GM23338 (cell line): ENCODE measurements at regions not wholly inside any gene's neighbourhood (a gene's known extent, or its start where the extent isn't known, plus 50 kb on each side); places are given as distances from the start of the nearest gene placed in this dataset.
A peak's percentile ranks its signal among the peaks of the same experiment; 100 is the strongest.

Source experiments
- ATAC-seq: fragments of 200-7000 bp; cut with Tn5 transposase; 3 replicates; pipeline ENCODE4 v1.9.1; 2020
- DNase-seq: peaks from one replicate; pipeline ENCODE4 v3.0.0-alpha.2; 2015; ENCODE audit warnings: low spot score
- H2AFZ ChIP-seq: fragments of 200-600 bp; sonication (generic); 2 replicates; pipeline ENCODE4 v1.8.0; 2016; ENCODE audit warnings: antibody characterized with exemption, mild to moderate bottlenecking, moderate library complexity
- H3F3A ChIP-seq: fragments of 200-600 bp; sonication (generic); replicated peaks from 2 replicates; pipeline ENCODE4 v1.8.0; 2017; ENCODE audit warnings: antibody characterized with exemption, mixed run types, low read depth
- H3K27ac ChIP-seq: fragments of 200-600 bp; sonication (generic); 2 replicates; pipeline ENCODE4 v1.6.1; 2016; ENCODE audit warnings: low read depth
- H3K27me3 ChIP-seq: fragments of 200-600 bp; sonication (generic); 2 replicates; pipeline ENCODE4 v1.8.0; 2016; ENCODE audit warnings: mild to moderate bottlenecking, mixed run types, moderate library complexity; ENCODE audit not compliant: insufficient read depth
- H3K36me3 ChIP-seq: fragments of 200-600 bp; sonication (generic); 2 replicates; pipeline ENCODE4 v1.8.0; 2016; ENCODE audit warnings: mild to moderate bottlenecking; ENCODE audit not compliant: insufficient read depth
- H3K4me1 ChIP-seq: fragments of 200-600 bp; sonication (generic); 2 replicates; pipeline ENCODE4 v1.8.0; 2016; ENCODE audit warnings: mild to moderate bottlenecking, moderate library complexity; ENCODE audit not compliant: insufficient read depth
- H3K4me2 ChIP-seq: fragments of 200-600 bp; sonication (generic); 2 replicates; pipeline ENCODE4 v1.7.1; 2017; ENCODE audit warnings: mixed run types
- H3K4me3 ChIP-seq: fragments of 200-600 bp; sonication (generic); 2 replicates; pipeline ENCODE4 v1.6.1; 2016; ENCODE audit warnings: mixed run types
- H3K79me2 ChIP-seq: fragments of 200-600 bp; sonication (generic); replicated peaks from 2 replicates; pipeline ENCODE4 v1.8.0; 2017; ENCODE audit warnings: mild to moderate bottlenecking; ENCODE audit not compliant: insufficient read depth
- H3K9me2 ChIP-seq: fragments of 200-600 bp; sonication (generic); 2 replicates; pipeline ENCODE4 v1.8.0; 2017; ENCODE audit not compliant: insufficient read depth
- H4K20me1 ChIP-seq: fragments of 200-600 bp; sonication (generic); replicated peaks from 2 replicates; pipeline ENCODE4 v1.8.0; 2017; ENCODE audit warnings: mild to moderate bottlenecking; ENCODE audit not compliant: insufficient read depth
- H3K27ac Mint-ChIP-seq: 2 replicates; pipeline ENCODE4 v1.8.0; 2020; ENCODE audit warnings: inconsistent platforms, mild to moderate bottlenecking, moderate library complexity, mixed read lengths
- H3K27me3 Mint-ChIP-seq: 3 replicates; pipeline ENCODE4 v1.8.0; 2022; ENCODE audit warnings: low read depth, mild to moderate bottlenecking, moderate library complexity, mixed read lengths, inconsistent platforms; ENCODE audit not compliant: insufficient read depth, poor library complexity
- H3K36me3 Mint-ChIP-seq: 3 replicates; pipeline ENCODE4 v1.8.0; 2021; ENCODE audit warnings: low read depth, mild to moderate bottlenecking, inconsistent platforms, moderate library complexity, mixed read lengths
- H3K4me1 Mint-ChIP-seq: 3 replicates; pipeline ENCODE4 v1.8.0; 2020; ENCODE audit warnings: mild to moderate bottlenecking, inconsistent platforms, mixed read lengths
- H3K4me3 Mint-ChIP-seq: 3 replicates; pipeline ENCODE4 v1.8.0; 2021; ENCODE audit warnings: moderate library complexity, mild to moderate bottlenecking, inconsistent platforms, mixed read lengths
- H3K9me3 Mint-ChIP-seq: 3 replicates; pipeline ENCODE4 v1.8.0; 2020; ENCODE audit warnings: moderate library complexity, mild to moderate bottlenecking, inconsistent platforms, mixed read lengths
- CREB1 ChIP-seq: fragments of 250-450 bp; sonication (Bioruptor Pico); IDR thresholded peaks from 2 replicates; pipeline ENCODE4 v1.5.0; 2020; ENCODE audit warnings: low read depth, mild to moderate bottlenecking, moderate library complexity
- EZH2 ChIP-seq: fragments of 200-600 bp; sonication (generic); IDR thresholded peaks from one replicate; pipeline ENCODE4 v1.8.0; 2017; ENCODE audit warnings: antibody characterized with exemption, mild to moderate bottlenecking, low read depth; ENCODE audit not compliant: unreplicated experiment
- EZH2phosphoT487 ChIP-seq: fragments of 200-600 bp; sonication (generic); IDR thresholded peaks from one replicate; pipeline ENCODE4 v1.8.1; 2018; ENCODE audit warnings: antibody characterized with exemption; ENCODE audit not compliant: unreplicated experiment
- JUNB ChIP-seq: IDR thresholded peaks from one replicate; pipeline ENCODE4 v1.6.1; 2016; ENCODE audit warnings: antibody characterized with exemption; ENCODE audit not compliant: unreplicated experiment
- NANOG ChIP-seq: IDR thresholded peaks from 2 replicates; pipeline ENCODE4 v1.6.1; 2016; ENCODE audit warnings: antibody characterized with exemption, borderline replicate concordance
- POLR2AphosphoS5 ChIP-seq: IDR thresholded peaks from 2 replicates; pipeline ENCODE4 v1.6.1; 2016; ENCODE audit warnings: antibody characterized with exemption, low read depth
- STAT1 ChIP-seq: IDR thresholded peaks from one replicate; pipeline ENCODE4 v1.6.1; 2016; ENCODE audit warnings: antibody characterized with exemption; ENCODE audit not compliant: unreplicated experiment
- ZNF114 ChIP-seq: fragments of 250-450 bp; sonication (Bioruptor Pico); IDR thresholded peaks from 2 replicates; pipeline ENCODE4 v1.5.0; 2020; ENCODE audit warnings: mild to moderate bottlenecking, moderate library complexity
- ZNF331 ChIP-seq: fragments of 250-450 bp; sonication (Bioruptor Pico); IDR thresholded peaks from 2 replicates; pipeline ENCODE4 v1.5.0; 2020; ENCODE audit warnings: low read depth, mild to moderate bottlenecking, moderate library complexity
- TF ChIP-seq, protein P1 (sequence below), 2 experiments: fragments of 200-600 bp in 1 of 2; sonication (generic) in 1 of 2; conservative IDR thresholded peaks; 2 replicates each; pipeline versions ENCODE4 v1.5.1 to v1.6.1; 2016 to 2017; ENCODE audit warnings: antibody characterized with exemption in 2 of 2, low read depth in 2 of 2, mild to moderate bottlenecking in 2 of 2, moderate library complexity in 1 of 2
- TF ChIP-seq, protein P2 (sequence below): IDR thresholded peaks from 2 replicates; pipeline ENCODE4 v1.6.1; 2016; ENCODE audit warnings: antibody characterized with exemption

DNA sequence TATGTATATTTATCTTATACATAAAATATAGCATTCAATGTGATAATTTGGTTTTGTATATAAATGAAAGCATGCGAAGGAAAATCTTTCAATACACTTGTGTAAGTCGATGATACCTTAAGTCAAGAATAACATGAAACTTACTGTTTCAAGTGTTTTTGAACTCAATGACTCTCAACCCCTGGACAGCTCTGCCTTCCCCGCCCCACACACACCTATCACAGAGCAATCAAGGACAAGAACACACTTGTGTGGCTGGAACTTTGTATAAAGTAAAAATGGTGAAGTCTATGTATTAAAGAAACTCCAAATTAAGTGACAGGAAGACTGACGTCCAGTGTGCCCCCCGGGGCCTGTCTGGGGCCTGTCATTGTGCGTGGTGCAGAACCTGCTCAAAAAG lies 478.6 kb upstream of the AKR1E2 start:
- Histone ChIP-seq H3F3A (no peaks in the 10 kb centered on the region), H3K79me2 (no peaks in the 10 kb centered on the region), H3K4me1 (0 out of 2 replicates have a peak, but pooled peaks cover 6% of the 10 kb centered on the region), H3K27me3 (no peaks in the 10 kb centered on the region), H3K36me3 (no peaks in the 10 kb centered on the region), H3K9me2 (peaks cover 4% of the 10 kb centered on the region), H3K4me3 (no peak overlapping the region), H2AFZ (no peak overlapping the region), H4K20me1 (no peaks in the 10 kb centered on the region), H3K4me2 (no peak overlapping the region), H3K27ac (no peak overlapping the region)
- TF ChIP-seq POLR2AphosphoS5 (no peak), EZH2phosphoT487 (no peak), JUNB (no peak), EZH2 (no peak), CREB1 (CRISPR knock-in tag) (no peak), NANOG (no peak), ZNF331 (CRISPR knock-in tag) (no peak)
- TF ChIP-seq, protein P1, sequence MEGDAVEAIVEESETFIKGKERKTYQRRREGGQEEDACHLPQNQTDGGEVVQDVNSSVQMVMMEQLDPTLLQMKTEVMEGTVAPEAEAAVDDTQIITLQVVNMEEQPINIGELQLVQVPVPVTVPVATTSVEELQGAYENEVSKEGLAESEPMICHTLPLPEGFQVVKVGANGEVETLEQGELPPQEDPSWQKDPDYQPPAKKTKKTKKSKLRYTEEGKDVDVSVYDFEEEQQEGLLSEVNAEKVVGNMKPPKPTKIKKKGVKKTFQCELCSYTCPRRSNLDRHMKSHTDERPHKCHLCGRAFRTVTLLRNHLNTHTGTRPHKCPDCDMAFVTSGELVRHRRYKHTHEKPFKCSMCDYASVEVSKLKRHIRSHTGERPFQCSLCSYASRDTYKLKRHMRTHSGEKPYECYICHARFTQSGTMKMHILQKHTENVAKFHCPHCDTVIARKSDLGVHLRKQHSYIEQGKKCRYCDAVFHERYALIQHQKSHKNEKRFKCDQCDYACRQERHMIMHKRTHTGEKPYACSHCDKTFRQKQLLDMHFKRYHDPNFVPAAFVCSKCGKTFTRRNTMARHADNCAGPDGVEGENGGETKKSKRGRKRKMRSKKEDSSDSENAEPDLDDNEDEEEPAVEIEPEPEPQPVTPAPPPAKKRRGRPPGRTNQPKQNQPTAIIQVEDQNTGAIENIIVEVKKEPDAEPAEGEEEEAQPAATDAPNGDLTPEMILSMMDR (conservative IDR thresholded peaks at IDR 0.05; ENCODE audit: low read depth in 2 of 2), result no peak
- H3K36me3 Mint-ChIP-seq, result no peaks in the 10 kb centered on the region
- H3K27ac Mint-ChIP-seq, result no peak overlapping the region
- no peak overlapping the region for H3K4me3 Mint-ChIP-seq
- peaks cover 3% of the 10 kb centered on the region for H3K27me3 Mint-ChIP-seq
- ATAC-seq (no peak), DNase-seq (no peak)
- peaks cover 20% of the 10 kb centered on the region for H3K4me1 Mint-ChIP-seq
- no peaks in the 10 kb centered on the region for H3K9me3 Mint-ChIP-seq

DNA sequence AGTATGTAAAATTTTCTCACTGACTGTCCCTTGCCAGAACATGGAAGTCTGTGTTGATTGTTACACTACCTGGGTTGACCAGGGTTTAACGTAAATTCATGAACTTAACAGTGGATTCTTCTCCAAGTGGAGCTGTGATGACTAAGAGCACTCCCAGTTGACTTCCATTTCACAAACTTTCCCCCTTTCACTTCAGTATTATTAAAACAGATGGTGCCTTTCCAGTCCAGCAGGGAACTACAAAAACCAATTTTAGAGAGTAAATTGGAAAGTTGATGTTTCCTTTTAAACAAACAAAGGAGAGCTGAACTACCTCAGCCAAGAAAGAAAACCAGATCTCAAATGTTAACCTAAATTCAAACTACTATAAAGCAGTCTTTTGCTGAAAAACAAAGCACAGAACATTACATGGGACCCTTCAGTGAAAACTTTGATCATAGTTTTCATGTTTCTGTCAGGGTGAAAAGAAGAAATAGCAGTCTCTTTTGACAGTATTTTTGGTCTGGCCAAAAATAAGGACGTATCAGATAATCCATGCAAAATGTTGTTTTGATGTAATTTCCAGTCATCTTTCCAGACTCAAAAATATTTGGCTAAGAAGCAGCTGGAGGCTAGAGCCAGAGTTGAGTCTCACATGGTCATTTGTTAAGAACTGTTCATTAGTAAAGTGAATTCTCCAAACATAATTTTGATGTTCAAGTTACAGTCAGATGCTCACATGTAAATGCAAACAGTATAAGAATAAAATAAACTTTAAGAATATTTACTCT lies 479.9 kb upstream of the AKR1E2 start:
- DNase-seq (no peak), ATAC-seq (no peak)
- no peak overlapping the region for H3K4me3 Mint-ChIP-seq
- Histone ChIP-seq H4K20me1 (no peaks in the 10 kb centered on the region), H3K4me1 (0 out of 2 replicates have a peak, but pooled peaks cover 6% of the 10 kb centered on the region), H3K27ac (no peak overlapping the region), H3K27me3 (no peaks in the 10 kb centered on the region), H2AFZ (peak overlapping the region; percentile 64; the same call in 1 of the 2 replicates), H3K36me3 (no peaks in the 10 kb centered on the region), H3K4me3 (no peak overlapping the region), H3K9me2 (peaks cover 4% of the 10 kb centered on the region), H3K4me2 (no peak overlapping the region), H3K79me2 (no peaks in the 10 kb centered on the region), H3F3A (no peaks in the 10 kb centered on the region)
- 0 out of 2 replicates have a peak overlapping the region, but pooled peaks have one; percentile 56 for H3K27ac Mint-ChIP-seq
- H3K27me3 Mint-ChIP-seq, result peaks cover 3% of the 10 kb centered on the region
- no peaks in the 10 kb centered on the region for H3K36me3 Mint-ChIP-seq
- H3K9me3 Mint-ChIP-seq, result no peaks in the 10 kb centered on the region
- H3K4me1 Mint-ChIP-seq, result peaks cover 20% of the 10 kb centered on the region
- TF ChIP-seq, protein P2, sequence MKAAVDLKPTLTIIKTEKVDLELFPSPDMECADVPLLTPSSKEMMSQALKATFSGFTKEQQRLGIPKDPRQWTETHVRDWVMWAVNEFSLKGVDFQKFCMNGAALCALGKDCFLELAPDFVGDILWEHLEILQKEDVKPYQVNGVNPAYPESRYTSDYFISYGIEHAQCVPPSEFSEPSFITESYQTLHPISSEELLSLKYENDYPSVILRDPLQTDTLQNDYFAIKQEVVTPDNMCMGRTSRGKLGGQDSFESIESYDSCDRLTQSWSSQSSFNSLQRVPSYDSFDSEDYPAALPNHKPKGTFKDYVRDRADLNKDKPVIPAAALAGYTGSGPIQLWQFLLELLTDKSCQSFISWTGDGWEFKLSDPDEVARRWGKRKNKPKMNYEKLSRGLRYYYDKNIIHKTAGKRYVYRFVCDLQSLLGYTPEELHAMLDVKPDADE, result no peak
- no peak for TF ChIP-seq ZNF114
- TF ChIP-seq, protein P1 (conservative IDR thresholded peaks at IDR 0.05; ENCODE audit: low read depth in 2 of 2), result no peak
- no peak for TF ChIP-seq STAT1
